Activated CD4-positive, alpha-beta T cell treated with anti-CD3 and anti-CD28 coated beads for 24 hours (primary cell): ENCODE measurements at regions not wholly inside any gene's neighbourhood (a gene's known extent, or its start where the extent isn't known, plus 50 kb on each side); places are given as distances from the start of the nearest gene placed in this dataset.

Source experiments
- DNase-seq, 2 donors: peaks; one replicate each; pipeline ENCODE4 v3.0.0-alpha.2; 2020; ENCODE audit warnings: low read depth in 2 of 2

- no peak for DNase-seq
Measured at GRCh38 chr5:123880875-123881274, 368.9 kb downstream of the CSNK1G3 start.

DNA sequence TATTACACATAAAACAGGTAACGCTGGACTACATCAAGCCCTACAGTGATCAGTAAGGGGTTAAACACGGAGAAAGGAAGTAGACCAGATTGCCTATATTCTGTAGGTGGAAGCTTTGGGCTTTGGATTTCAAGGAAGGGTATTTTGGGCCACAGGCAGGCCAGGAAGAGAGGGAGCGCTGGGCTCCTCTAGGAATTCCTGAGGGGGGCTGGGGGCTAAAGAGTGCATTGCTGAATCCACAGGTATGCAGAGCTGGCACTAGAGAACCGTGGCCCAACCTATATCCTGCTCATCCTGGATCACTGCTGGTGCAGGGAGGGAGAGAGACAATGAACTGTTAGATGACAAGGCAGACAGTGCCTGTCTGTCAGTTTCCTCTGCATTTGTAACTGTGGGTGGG, 367.1 kb downstream of the CSNK1G3 start:
- DNase-seq, result no peak

DNA sequence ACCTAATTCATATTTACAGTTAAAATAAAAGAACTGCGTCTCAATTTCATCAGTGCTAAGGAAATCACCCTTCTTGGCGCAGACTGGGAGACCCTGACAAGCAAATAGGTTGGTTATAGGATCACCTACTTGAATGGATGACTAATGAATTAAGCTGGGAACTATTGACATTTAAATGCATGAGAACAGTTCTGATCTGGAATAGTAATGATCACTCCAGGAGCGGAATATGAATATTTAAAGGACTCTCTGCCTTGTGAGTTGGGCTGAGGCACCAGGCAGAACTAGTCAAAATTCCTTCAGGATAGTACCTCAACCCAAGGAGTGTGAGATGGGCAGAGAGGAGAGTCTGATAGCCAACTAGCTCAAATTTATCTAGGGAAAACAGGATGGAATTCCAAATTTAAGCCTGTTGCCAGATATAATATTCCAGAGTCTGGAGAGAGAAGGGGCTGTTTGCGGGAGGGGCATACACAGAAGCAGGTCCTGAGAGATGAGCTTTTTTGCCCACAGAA, 364.4 kb downstream of the CSNK1G3 start:
- no peak for DNase-seq

- no peak for DNase-seq
Measured at GRCh38 chr5:123875561-123876275, 363.7 kb downstream of the CSNK1G3 start.

GRCh38 chr5:123874600-123875201, 362.7 kb downstream of the CSNK1G3 start:
- no peak for DNase-seq

DNA sequence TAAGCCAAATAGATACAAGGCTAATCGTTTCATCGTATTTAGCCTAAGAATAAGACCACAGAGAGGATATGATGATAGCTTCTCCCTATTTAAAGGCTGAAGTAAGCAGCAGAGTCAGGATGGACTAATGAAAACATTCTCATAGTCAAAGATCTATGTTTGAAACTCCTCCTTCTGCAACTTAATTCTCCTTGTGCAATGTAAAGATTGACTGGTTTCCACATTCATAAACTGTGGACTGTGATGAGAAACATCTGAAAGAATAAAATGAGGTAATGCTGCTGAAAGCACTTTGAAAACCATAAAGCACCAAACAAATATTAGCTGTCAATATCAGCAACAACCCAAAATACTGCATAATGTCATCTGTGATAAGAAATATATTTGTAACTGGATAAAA, 361.9 kb downstream of the CSNK1G3 start:
- DNase-seq, result no peak

- DNase-seq, result no peak
Measured at GRCh38 chr5:123871373-123871772, 359.4 kb downstream of the CSNK1G3 start.

DNA sequence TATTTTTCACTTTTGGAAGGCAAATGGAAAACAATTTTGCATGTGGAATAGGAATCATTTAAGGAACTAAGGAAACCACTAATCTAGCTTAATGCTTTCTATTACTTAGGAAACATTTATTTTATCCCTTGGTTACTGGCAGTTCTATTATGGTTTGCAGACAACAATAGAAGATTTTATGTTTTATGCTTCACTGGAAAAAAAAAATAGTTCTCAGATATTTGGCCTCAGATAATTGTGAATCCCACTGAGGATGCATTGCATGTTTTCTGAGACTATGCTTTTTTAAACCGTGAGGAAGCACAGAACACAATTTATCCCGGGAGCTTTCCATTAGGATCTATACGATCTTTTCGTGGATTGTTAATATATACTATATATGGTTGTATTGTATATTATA, 356.9 kb downstream of the CSNK1G3 start:
- DNase-seq, result no peak

GRCh38 chr5:123868267-123868666, 356.3 kb downstream of the CSNK1G3 start:
- no peak for DNase-seq

DNA sequence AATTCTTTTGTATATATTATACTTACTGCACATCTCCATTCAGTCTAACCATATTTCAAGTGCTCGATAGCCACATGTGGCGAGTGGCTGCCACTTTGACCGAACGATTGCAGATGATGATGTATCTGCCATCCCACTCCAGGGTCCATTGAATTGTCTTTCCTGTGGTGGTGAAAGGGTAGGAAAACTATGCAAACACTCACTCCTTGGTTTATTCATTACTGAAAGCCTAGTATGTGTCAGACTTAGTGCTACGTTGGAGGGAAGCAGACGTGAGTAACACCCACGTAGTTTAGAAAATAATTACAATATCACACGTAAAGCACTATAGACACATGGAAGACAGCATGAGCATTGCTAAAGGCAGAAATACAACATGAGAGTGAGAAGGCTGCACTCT, 353.7 kb downstream of the CSNK1G3 start:
- DNase-seq, result no peak

- DNase-seq, result no peak
Measured at GRCh38 chr5:123864578-123864977, 352.6 kb downstream of the CSNK1G3 start.

DNA sequence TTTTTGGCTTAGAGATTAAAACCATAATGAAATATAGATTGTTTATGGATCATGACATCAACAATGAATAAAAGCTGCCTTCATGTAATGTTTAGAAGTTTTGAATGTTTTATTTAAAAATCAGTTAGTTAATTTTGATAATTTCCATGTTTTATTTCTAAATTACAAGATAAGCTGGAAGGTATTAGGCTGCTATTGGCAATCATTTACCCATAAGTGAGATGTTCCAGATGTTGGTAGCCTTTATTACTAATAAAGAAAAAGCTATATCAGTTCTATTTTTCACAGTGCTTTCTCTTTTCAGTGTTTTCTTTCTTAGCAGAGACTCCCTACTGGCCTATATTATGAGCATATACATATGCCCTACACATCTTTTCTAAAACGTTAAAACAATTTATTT, 347.0 kb downstream of the CSNK1G3 start:
- no peak for DNase-seq

- DNase-seq, result no peak
Measured at GRCh38 chr5:123856766-123857165, 344.8 kb downstream of the CSNK1G3 start.

DNA sequence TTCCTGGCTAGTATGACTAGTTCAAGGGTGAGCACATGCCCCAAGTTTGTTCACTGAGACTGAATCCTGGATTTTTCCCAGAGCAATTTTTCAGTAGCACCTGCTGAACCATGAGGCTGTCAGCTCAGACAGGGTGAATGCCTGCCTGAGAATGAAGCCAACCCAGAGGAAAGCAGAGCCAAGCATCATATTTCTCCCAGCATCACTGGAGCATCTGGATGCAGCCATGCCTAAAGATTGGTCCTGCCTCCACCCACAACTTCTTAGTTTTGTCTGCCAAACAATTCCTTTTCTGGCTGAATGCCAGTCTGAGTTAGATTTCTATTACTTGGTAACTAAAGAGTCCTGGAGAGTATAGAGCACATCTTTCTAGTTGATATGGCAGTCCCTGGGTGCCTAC, 343.6 kb downstream of the CSNK1G3 start:
- DNase-seq, result no peak

DNA sequence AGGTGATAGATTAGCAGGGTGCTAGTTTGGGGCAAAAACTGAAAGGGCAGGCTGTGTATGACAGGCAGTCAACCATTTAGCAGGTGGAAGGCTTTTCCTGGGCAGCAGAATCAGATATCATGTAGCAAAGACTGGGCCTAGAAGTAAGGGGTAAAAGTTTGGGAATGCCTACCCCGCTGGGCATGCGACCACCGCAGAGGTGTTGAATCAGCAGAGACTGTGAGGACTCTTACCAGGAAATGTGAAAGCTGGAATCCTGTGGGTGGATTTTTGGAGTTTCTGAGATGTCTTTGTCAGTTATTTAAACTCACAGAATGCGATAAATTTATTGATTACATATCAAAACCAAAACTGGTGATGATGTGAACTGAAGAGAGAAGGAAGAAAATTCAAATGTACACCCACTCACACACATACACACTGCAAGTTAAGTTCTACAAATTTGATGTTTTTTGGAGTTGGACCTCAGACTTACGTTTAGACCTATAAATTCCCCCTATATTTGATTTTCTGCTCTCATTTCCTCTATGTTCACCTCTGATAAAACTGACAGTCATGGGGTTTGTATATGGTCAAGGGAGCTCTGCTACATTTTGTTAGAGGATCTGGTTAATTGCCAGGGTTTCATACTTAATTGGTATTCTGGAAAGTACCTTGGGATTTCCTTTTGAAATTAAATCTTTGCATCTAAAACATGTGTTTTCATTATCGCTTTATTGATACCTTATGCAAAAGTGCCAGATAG, 333.6 kb downstream of the CSNK1G3 start:
- DNase-seq, result no peak

DNA sequence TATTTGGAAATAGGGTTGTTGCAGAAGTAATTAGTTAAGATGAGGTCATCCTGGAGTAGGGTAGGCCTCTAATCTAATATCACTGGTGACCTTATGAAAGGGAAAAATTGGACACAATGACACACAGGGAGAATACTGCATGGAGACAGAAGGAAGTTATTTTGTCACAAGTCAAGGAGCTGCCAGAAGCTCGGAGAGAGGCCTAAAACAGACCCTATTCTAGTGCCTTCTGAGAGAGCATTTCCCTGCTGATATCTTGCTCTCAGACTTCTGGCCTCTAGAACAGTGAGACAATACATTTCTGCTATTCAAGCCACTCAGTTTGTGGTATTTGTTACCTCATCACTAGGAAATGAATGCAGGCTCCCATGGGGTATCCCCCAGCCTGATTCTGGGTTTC, 332.9 kb downstream of the CSNK1G3 start:
- no peak for DNase-seq

- no peak for DNase-seq
Measured at GRCh38 chr5:123835421-123835820, 323.4 kb downstream of the CSNK1G3 start.

DNA sequence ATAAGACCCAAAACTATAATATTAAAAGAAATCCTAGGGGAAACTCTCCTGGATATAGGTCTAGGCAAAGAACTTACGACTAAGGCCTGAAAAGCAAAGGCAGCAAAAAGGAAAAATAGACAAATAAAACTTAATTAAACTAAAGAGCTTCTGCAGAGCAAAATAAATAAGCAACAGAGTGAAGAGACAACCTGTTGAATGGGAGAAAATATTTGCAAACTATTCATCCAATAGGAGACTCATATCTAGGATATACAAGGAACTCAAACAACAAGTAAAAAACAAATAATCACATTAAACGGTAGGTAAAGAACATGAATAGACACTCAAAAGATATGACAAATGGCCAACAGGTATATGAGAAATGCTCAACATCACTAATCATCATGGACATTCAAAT, 318.6 kb downstream of the CSNK1G3 start:
- DNase-seq, result no peak

DNA sequence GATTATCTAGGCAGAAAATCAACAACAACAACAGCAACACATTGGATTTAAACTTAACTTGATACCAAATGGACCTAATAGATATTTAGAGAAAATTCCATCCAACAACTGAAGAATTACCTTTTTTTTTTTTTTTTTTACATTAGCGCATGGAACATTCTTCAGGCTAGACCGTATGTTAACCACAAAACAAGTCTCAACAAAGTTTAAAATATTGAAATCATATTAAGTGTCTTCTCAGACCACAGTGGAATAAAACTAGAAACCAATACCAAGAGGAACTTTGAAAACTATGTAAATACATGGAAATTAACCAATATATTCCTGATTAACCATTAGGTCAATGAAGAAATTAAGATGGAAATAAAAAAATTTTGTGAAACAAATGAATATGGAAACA, 315.8 kb downstream of the CSNK1G3 start:
- no peak for DNase-seq

DNA sequence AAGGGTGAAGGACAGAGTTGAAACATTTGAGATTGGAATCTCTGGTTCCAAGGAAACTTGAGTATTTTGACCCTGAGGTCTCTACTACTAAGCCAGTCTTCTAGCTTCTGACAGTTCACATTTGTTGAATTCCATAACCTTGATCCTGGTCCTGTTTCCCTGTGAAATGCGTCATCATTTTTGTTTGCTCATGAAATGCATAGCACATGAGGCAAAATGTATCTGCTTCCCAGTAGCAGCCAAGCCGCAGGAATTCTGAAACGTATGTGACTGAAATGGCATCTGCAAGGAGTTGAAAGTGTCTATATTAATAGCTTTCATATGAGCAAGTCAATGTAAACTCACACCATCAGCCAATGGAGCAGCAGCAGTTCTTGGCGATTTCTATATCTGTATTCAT, 307.9 kb downstream of the CSNK1G3 start:
- no peak for DNase-seq

- no peak for DNase-seq
Measured at GRCh38 chr5:123819386-123819785, 307.4 kb downstream of the CSNK1G3 start.

- DNase-seq, result no peak
Measured at GRCh38 chr5:123817267-123817666, 305.3 kb downstream of the CSNK1G3 start.
